H1 (cell line): ENCODE measurements at regions not wholly inside any gene's neighbourhood (a gene's known extent, or its start where the extent isn't known, plus 50 kb on each side); places are given as distances from the start of the nearest gene placed in this dataset.

Source experiments
- BRCA1 ChIP-seq: IDR thresholded peaks from 2 replicates; pipeline ENCODE4 v1.6.1; 2012; ENCODE audit warnings: low read depth, low read length, improper control_type of control experiment
- EGR1 ChIP-seq: IDR thresholded peaks from 2 replicates; pipeline ENCODE4 v1.6.1; 2011; ENCODE audit warnings: low read depth, low read length, borderline replicate concordance
- GTF2F1 ChIP-seq: IDR thresholded peaks from 2 replicates; pipeline ENCODE4 v1.6.1; 2012; ENCODE audit warnings: low read depth, low read length, improper control_type of control experiment, borderline replicate concordance
- JUN ChIP-seq: IDR thresholded peaks from 2 replicates; pipeline ENCODE4 v1.6.1; 2011; ENCODE audit warnings: low read depth, mild to moderate bottlenecking, improper control_type of control experiment, low read length
- RNF2 ChIP-seq: fragments of 200-900, 300-1000 bp; sonication (generic); IDR thresholded peaks from 2 replicates; pipeline ENCODE4 v1.7.1; 2016; ENCODE audit warnings: borderline replicate concordance, low read depth, mild to moderate bottlenecking, antibody characterized with exemption, low read length; ENCODE audit not compliant: poor library complexity, severe bottlenecking; ENCODE audit errors: missing control alignments
- SAP30 ChIP-seq: fragments of 300-600 bp; sonication (generic); IDR thresholded peaks from 2 replicates; pipeline ENCODE4 v1.7.1; 2012; ENCODE audit warnings: low read length, moderate library complexity, mild to moderate bottlenecking, inconsistent platforms; ENCODE audit not compliant: insufficient read depth, insufficient replicate concordance
- SUZ12 ChIP-seq: fragments of 200-600 bp; sonication (generic); IDR thresholded peaks from 2 replicates; pipeline ENCODE4 v1.6.1; 2012; ENCODE audit warnings: mild to moderate bottlenecking, inconsistent platforms, low read length, moderate library complexity, mixed read lengths
- TAF7 ChIP-seq: optimal IDR thresholded peaks from 2 replicates; pipeline ENCODE3; 2011; ENCODE audit warnings: low read depth, mild to moderate bottlenecking, inconsistent platforms, low read length, moderate library complexity, borderline replicate concordance
- TCF12 ChIP-seq: IDR thresholded peaks from 2 replicates; pipeline ENCODE4 v1.6.1; 2011; ENCODE audit warnings: low read depth, mild to moderate bottlenecking, low read length
- YY1 ChIP-seq: IDR thresholded peaks from 2 replicates; pipeline ENCODE4 v1.6.1; 2011; ENCODE audit warnings: low read depth, mild to moderate bottlenecking, low read length
- TF ChIP-seq, protein P1 (sequence below): fragments of 300-600 bp; sonication (generic); IDR thresholded peaks from 2 replicates; pipeline ENCODE4 v1.7.1; 2012; ENCODE audit warnings: low read length, moderate library complexity, mild to moderate bottlenecking, inconsistent platforms; ENCODE audit not compliant: insufficient replicate concordance
- TF ChIP-seq, protein P2 (sequence below): IDR thresholded peaks from 2 replicates; pipeline ENCODE4 v1.6.1; 2012; ENCODE audit warnings: inconsistent platforms

DNA sequence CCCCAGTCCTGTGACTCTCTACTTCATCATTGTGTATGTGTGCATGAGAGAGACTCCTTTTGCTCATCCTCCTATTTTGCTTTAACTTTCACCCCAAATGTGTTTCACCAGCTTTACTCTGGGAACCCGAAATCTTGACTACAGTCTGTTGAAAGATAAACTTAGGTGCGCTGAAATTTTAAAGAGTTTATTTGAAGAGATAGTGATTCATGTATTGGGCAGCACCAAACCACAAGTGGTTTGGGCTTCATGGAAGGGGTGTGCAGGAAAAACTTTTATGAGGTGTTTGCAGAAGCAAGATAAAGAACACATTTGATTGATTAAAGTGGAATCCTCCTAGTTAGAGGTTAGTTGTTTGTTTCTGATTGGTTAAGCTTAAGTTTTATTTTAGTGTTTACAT is 50.8 kb upstream of the RFC3 start (continued):
- TF ChIP-seq, protein P1, sequence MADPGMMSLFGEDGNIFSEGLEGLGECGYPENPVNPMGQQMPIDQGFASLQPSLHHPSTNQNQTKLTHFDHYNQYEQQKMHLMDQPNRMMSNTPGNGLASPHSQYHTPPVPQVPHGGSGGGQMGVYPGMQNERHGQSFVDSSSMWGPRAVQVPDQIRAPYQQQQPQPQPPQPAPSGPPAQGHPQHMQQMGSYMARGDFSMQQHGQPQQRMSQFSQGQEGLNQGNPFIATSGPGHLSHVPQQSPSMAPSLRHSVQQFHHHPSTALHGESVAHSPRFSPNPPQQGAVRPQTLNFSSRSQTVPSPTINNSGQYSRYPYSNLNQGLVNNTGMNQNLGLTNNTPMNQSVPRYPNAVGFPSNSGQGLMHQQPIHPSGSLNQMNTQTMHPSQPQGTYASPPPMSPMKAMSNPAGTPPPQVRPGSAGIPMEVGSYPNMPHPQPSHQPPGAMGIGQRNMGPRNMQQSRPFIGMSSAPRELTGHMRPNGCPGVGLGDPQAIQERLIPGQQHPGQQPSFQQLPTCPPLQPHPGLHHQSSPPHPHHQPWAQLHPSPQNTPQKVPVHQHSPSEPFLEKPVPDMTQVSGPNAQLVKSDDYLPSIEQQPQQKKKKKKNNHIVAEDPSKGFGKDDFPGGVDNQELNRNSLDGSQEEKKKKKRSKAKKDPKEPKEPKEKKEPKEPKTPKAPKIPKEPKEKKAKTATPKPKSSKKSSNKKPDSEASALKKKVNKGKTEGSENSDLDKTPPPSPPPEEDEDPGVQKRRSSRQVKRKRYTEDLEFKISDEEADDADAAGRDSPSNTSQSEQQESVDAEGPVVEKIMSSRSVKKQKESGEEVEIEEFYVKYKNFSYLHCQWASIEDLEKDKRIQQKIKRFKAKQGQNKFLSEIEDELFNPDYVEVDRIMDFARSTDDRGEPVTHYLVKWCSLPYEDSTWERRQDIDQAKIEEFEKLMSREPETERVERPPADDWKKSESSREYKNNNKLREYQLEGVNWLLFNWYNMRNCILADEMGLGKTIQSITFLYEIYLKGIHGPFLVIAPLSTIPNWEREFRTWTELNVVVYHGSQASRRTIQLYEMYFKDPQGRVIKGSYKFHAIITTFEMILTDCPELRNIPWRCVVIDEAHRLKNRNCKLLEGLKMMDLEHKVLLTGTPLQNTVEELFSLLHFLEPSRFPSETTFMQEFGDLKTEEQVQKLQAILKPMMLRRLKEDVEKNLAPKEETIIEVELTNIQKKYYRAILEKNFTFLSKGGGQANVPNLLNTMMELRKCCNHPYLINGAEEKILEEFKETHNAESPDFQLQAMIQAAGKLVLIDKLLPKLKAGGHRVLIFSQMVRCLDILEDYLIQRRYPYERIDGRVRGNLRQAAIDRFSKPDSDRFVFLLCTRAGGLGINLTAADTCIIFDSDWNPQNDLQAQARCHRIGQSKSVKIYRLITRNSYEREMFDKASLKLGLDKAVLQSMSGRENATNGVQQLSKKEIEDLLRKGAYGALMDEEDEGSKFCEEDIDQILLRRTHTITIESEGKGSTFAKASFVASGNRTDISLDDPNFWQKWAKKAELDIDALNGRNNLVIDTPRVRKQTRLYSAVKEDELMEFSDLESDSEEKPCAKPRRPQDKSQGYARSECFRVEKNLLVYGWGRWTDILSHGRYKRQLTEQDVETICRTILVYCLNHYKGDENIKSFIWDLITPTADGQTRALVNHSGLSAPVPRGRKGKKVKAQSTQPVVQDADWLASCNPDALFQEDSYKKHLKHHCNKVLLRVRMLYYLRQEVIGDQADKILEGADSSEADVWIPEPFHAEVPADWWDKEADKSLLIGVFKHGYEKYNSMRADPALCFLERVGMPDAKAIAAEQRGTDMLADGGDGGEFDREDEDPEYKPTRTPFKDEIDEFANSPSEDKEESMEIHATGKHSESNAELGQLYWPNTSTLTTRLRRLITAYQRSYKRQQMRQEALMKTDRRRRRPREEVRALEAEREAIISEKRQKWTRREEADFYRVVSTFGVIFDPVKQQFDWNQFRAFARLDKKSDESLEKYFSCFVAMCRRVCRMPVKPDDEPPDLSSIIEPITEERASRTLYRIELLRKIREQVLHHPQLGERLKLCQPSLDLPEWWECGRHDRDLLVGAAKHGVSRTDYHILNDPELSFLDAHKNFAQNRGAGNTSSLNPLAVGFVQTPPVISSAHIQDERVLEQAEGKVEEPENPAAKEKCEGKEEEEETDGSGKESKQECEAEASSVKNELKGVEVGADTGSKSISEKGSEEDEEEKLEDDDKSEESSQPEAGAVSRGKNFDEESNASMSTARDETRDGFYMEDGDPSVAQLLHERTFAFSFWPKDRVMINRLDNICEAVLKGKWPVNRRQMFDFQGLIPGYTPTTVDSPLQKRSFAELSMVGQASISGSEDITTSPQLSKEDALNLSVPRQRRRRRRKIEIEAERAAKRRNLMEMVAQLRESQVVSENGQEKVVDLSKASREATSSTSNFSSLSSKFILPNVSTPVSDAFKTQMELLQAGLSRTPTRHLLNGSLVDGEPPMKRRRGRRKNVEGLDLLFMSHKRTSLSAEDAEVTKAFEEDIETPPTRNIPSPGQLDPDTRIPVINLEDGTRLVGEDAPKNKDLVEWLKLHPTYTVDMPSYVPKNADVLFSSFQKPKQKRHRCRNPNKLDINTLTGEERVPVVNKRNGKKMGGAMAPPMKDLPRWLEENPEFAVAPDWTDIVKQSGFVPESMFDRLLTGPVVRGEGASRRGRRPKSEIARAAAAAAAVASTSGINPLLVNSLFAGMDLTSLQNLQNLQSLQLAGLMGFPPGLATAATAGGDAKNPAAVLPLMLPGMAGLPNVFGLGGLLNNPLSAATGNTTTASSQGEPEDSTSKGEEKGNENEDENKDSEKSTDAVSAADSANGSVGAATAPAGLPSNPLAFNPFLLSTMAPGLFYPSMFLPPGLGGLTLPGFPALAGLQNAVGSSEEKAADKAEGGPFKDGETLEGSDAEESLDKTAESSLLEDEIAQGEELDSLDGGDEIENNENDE, result no peak
- TF ChIP-seq TCF12 (no peak), TAF7 (no peak), EGR1 (no peak), GTF2F1 (no peak), SUZ12 (no peak), JUN (no peak), YY1 (no peak), RNF2 (no peak), BRCA1 (no peak), SAP30 (no peak)
- TF ChIP-seq, protein P2, sequence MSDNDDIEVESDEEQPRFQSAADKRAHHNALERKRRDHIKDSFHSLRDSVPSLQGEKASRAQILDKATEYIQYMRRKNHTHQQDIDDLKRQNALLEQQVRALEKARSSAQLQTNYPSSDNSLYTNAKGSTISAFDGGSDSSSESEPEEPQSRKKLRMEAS, result no peak
